Fibroblast of lung (primary cell): ENCODE measurements at regions not wholly inside any gene's neighbourhood (a gene's known extent, or its start where the extent isn't known, plus 50 kb on each side); places are given as distances from the start of the nearest gene placed in this dataset.

Experiments
- DNase-seq, 2 donors: peaks; one replicate each; pipeline versions ENCODE4 v3.0.0 to v3.0.0-alpha.2; 2010; ENCODE audit warnings: low read depth in 2 of 2
- H2AFZ ChIP-seq: 2 replicates; pipeline ENCODE4 v1.5.1; 2012; ENCODE audit warnings: low read length, control low read depth, inconsistent platforms
- H3K27ac ChIP-seq: 2 replicates; pipeline ENCODE4 v1.5.1; 2011; ENCODE audit warnings: low read length, control low read depth; ENCODE audit not compliant: insufficient read depth
- H3K27me3 ChIP-seq: 2 replicates; pipeline ENCODE4 v1.5.1; 2011; ENCODE audit warnings: mild to moderate bottlenecking, low read length; ENCODE audit not compliant: control insufficient read depth, insufficient read depth
- H3K36me3 ChIP-seq: 2 replicates; pipeline ENCODE4 v1.5.1; 2011; ENCODE audit warnings: low read length; ENCODE audit not compliant: control insufficient read depth, insufficient read depth
- H3K4me1 ChIP-seq: 2 replicates; pipeline ENCODE4 v1.5.1; 2011; ENCODE audit warnings: low read length; ENCODE audit not compliant: control insufficient read depth, insufficient read depth; ENCODE audit errors: extremely low read depth
- H3K4me2 ChIP-seq: 2 replicates; pipeline ENCODE4 v1.5.1; 2011; ENCODE audit warnings: low read length, control low read depth; ENCODE audit not compliant: insufficient read depth; ENCODE audit errors: extremely low read depth
- H3K4me3 ChIP-seq, 4 experiments: fragments of 200-600 bp in 1 of 4; sonication (generic) in 1 of 4; replicated peaks in 1 of 4; 2 replicates each; pipeline ENCODE4 v1.5.1; 2011 to 2016; ENCODE audit warnings: low read length in 4 of 4, low read depth in 3 of 4, mild to moderate bottlenecking in 3 of 4, control low read depth in 2 of 4, inconsistent platforms in 1 of 4, mixed read lengths in 1 of 4; ENCODE audit not compliant: insufficient read depth in 1 of 4; ENCODE audit errors: control extremely low read depth in 1 of 4
- H3K79me2 ChIP-seq: 2 replicates; pipeline ENCODE4 v1.5.1; 2012; ENCODE audit warnings: mild to moderate bottlenecking, low read length, inconsistent platforms; ENCODE audit not compliant: control insufficient read depth, insufficient read depth
- H3K9ac ChIP-seq: 2 replicates; pipeline ENCODE4 v1.5.1; 2011; ENCODE audit warnings: mild to moderate bottlenecking, low read length, control low read depth; ENCODE audit not compliant: insufficient read depth
- H3K9me3 ChIP-seq: 2 replicates; pipeline ENCODE4 v1.5.1; 2012; ENCODE audit warnings: low read depth, low read length; ENCODE audit not compliant: control insufficient read depth, insufficient read depth
- H4K20me1 ChIP-seq: 2 replicates; pipeline ENCODE4 v1.5.1; 2011; ENCODE audit warnings: low read length; ENCODE audit not compliant: control insufficient read depth, insufficient read depth; ENCODE audit errors: extremely low read depth
- EZH2 ChIP-seq: IDR thresholded peaks from 2 replicates; pipeline ENCODE4 v1.5.1; 2012; ENCODE audit warnings: low read length, control low read depth, mild to moderate bottlenecking; ENCODE audit errors: missing control alignments
- TF ChIP-seq, protein P1 (sequence below), 2 donors: IDR thresholded peaks in 1 of 2; conservative IDR thresholded peaks in 1 of 2; 1 replicate in 1 of 2; 2 replicates in 1 of 2; pipeline ENCODE4 v1.5.1; 2011 to 2012; ENCODE audit warnings: low read length in 2 of 2, control low read depth in 1 of 2, inconsistent platforms in 1 of 2, low read depth in 1 of 2, mild to moderate bottlenecking in 1 of 2

DNA sequence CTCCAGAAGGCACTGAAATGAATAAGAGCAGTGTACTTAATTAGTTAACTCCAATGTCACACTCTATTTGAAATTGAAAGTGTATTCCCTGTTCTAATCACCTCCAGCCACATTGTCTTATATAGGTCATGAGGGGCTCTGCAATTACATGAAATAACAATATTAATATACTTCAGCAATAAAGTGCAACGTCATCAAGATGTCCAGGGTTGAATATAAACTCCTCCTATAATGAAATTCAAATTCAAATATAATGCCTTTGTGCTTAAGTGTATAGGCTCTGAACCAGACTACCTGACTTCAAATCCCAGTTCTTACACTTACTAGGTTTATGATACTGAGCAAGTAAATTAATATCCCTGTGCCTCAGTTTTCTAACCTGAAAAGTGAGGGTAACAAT is 195.6 kb upstream of the SMC2 start:
- no peak overlapping the region for H2AFZ ChIP-seq
- H3K27ac ChIP-seq = no peak overlapping the region
- no peaks in the 10 kb centered on the region for H3K79me2 ChIP-seq
- no peaks in the 10 kb centered on the region for H3K27me3 ChIP-seq
- no peak overlapping the region for H3K9ac ChIP-seq
- no peak overlapping the region for H3K4me2 ChIP-seq
- H3K4me3 ChIP-seq = no peak overlapping the region
- DNase-seq = no peak
- H3K36me3 ChIP-seq = no peaks in the 10 kb centered on the region
- no peaks in the 10 kb centered on the region for H4K20me1 ChIP-seq
- no peaks in the 10 kb centered on the region for H3K4me1 ChIP-seq
- H3K9me3 ChIP-seq = no peaks in the 10 kb centered on the region
- TF ChIP-seq, protein P1, sequence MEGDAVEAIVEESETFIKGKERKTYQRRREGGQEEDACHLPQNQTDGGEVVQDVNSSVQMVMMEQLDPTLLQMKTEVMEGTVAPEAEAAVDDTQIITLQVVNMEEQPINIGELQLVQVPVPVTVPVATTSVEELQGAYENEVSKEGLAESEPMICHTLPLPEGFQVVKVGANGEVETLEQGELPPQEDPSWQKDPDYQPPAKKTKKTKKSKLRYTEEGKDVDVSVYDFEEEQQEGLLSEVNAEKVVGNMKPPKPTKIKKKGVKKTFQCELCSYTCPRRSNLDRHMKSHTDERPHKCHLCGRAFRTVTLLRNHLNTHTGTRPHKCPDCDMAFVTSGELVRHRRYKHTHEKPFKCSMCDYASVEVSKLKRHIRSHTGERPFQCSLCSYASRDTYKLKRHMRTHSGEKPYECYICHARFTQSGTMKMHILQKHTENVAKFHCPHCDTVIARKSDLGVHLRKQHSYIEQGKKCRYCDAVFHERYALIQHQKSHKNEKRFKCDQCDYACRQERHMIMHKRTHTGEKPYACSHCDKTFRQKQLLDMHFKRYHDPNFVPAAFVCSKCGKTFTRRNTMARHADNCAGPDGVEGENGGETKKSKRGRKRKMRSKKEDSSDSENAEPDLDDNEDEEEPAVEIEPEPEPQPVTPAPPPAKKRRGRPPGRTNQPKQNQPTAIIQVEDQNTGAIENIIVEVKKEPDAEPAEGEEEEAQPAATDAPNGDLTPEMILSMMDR (conservative IDR thresholded peaks at IDR 0.05 in 1 of 2, IDR thresholded peaks at IDR 0.05 in 1 of 2; ENCODE audit: low read depth in 1 of 2, low read length in 2 of 2) = no peak
- TF ChIP-seq EZH2 = no peak

DNA sequence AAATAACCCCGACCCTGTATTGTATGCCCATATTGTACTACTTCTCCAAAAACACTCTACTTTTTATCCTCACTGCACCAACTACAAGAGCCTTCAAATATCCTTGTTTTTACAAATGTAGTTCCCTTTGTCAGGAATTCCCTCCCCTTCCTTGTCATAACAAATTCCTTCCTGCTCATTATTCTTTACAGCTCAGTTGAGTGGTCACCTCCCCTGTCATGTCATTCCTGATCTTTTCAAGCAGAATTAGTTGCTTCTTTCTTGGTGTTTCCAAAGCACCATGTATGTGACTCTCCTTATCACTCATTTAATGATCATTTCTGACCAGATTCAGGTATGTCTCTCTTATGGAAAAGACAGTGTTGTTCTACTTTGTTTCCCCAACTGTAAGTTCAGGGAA is 194.2 kb upstream of the SMC2 start:
- no peaks in the 10 kb centered on the region for H3K9me3 ChIP-seq
- no peak for TF ChIP-seq EZH2
- TF ChIP-seq, protein P1 (conservative IDR thresholded peaks at IDR 0.05 in 1 of 2, IDR thresholded peaks at IDR 0.05 in 1 of 2; ENCODE audit: low read depth in 1 of 2, low read length in 2 of 2) = no peak
- DNase-seq = no peak
- no peaks in the 10 kb centered on the region for H4K20me1 ChIP-seq
- H3K4me2 ChIP-seq = no peak overlapping the region
- no peak overlapping the region for H3K9ac ChIP-seq
- H3K27ac ChIP-seq = no peak overlapping the region
- no peak overlapping the region for H2AFZ ChIP-seq
- no peaks in the 10 kb centered on the region for H3K4me1 ChIP-seq
- no peaks in the 10 kb centered on the region for H3K27me3 ChIP-seq
- H3K36me3 ChIP-seq = no peaks in the 10 kb centered on the region
- H3K79me2 ChIP-seq = no peaks in the 10 kb centered on the region
- no peak overlapping the region for H3K4me3 ChIP-seq

DNA sequence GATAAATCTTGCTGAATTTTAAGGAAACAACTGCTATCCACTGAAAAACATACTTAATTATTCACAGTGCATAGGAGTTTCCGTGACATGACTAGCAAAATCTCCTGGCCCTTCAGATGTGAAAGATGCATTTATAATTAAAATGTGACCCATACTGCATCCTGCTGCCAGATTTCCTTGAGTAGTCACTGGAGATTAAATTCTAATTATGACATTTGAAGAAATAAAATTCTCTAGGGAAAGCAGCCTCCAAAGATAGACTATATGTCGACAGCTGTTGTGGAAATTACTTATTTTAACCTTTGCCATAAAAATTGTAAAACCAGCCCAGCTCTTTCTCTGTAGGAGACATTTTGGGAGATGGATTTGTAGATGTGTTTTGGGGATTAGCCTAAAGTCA is 193.6 kb upstream of the SMC2 start:
- H3K36me3 ChIP-seq = no peaks in the 10 kb centered on the region
- H3K4me2 ChIP-seq = no peak overlapping the region
- no peaks in the 10 kb centered on the region for H3K4me1 ChIP-seq
- no peak overlapping the region for H3K4me3 ChIP-seq
- H4K20me1 ChIP-seq = no peaks in the 10 kb centered on the region
- TF ChIP-seq EZH2 = no peak
- TF ChIP-seq, protein P1 (conservative IDR thresholded peaks at IDR 0.05 in 1 of 2, IDR thresholded peaks at IDR 0.05 in 1 of 2; ENCODE audit: low read depth in 1 of 2, low read length in 2 of 2) = no peak
- no peak overlapping the region for H2AFZ ChIP-seq
- DNase-seq = no peak
- H3K79me2 ChIP-seq = no peaks in the 10 kb centered on the region
- H3K27ac ChIP-seq = no peak overlapping the region
- H3K9me3 ChIP-seq = no peaks in the 10 kb centered on the region
- no peaks in the 10 kb centered on the region for H3K27me3 ChIP-seq
- H3K9ac ChIP-seq = no peak overlapping the region
